ENCODE measurements at regions not wholly inside any gene's neighbourhood (a gene's known extent, or its start where the extent isn't known, plus 50 kb on each side); places are given as distances from the start of the nearest gene placed in this dataset.

DNA sequence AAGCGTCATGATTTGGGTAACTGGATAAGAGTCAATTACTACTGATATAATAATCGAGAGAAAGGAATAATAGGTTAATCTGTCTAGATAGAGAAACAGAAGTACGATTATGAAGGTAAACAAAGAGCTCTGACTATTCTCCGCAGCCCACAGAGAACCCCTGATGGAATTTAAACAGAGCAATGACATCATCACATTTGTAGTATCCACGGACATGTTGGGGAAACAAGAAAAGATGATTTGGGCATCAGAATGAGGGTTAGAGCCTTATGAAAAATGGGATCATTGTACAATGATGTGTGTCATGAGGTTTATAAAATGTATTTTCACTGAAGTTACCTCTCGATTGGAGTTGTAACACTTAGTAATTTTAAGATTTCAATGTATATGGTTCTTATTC is 129.9 kb downstream of the DTHD1 start:
- TF ChIP-seq CTCF (IDR thresholded peaks at IDR 0.05) (no peak), POLR2A (IDR thresholded peaks at IDR 0.05) (no peak), POLR2AphosphoS5 (IDR thresholded peaks at IDR 0.05) (no peak), EP300 (IDR thresholded peaks at IDR 0.05) (no peak)
